Pulmonary artery endothelial cell (primary cell): ENCODE measurements at regions not wholly inside any gene's neighbourhood (a gene's known extent, or its start where the extent isn't known, plus 50 kb on each side); places are given as distances from the start of the nearest gene placed in this dataset.
"Not testable (repeated sequence)": the region's sequence is repeated elsewhere in the genome, so short reads cannot be mapped to it uniquely, and the experiment has no call there.

Source experiments
- DNase-seq: peaks from one replicate; pipeline ENCODE4 v3.0.0-alpha.2; 2011; ENCODE audit warnings: low read depth, low spot score

GRCh38 chr1:29809446-29810120 is 573.3 kb downstream of the PTPRU start:
- DNase-seq = no peak

GRCh38 chr1:29808141-29808995 is 572.0 kb downstream of the PTPRU start:
- no peak for DNase-seq

DNA sequence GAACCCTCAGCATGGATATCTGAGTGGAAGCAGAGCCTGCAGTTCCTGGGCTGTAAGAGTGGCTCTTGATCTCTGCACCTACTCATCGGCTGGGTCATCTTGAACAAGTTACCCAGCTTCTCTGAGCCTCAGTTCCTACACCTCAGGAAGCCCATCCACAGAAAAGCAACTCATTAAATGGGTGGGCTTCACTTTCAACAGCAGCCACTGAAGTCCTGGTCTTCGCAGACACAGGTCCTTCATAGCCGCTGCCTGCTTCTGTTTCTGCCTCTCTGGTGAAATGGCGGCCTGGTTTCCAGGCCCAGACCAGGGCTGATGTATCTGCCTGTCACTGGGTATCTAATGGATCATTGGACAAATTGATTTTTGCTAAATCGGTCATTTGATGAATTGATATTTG is 571.4 kb downstream of the PTPRU start:
- DNase-seq = no peak

- DNase-seq = no peak
Measured at GRCh38 chr1:29806646-29807319, 570.5 kb downstream of the PTPRU start.

DNA sequence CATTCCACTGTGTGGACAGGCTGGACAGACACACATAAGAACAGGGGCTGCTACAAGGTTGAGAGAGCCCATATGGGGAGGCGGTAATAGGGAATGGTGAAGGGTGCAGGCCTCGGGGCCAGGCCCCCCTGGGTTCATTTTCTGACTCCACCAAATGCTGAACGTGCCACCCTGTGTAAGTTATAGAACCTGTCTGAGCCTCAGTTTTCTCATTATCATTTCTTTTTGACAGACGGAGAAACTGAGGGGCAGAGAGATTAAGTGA is 569.5 kb downstream of the PTPRU start:
- no peak for DNase-seq

DNA sequence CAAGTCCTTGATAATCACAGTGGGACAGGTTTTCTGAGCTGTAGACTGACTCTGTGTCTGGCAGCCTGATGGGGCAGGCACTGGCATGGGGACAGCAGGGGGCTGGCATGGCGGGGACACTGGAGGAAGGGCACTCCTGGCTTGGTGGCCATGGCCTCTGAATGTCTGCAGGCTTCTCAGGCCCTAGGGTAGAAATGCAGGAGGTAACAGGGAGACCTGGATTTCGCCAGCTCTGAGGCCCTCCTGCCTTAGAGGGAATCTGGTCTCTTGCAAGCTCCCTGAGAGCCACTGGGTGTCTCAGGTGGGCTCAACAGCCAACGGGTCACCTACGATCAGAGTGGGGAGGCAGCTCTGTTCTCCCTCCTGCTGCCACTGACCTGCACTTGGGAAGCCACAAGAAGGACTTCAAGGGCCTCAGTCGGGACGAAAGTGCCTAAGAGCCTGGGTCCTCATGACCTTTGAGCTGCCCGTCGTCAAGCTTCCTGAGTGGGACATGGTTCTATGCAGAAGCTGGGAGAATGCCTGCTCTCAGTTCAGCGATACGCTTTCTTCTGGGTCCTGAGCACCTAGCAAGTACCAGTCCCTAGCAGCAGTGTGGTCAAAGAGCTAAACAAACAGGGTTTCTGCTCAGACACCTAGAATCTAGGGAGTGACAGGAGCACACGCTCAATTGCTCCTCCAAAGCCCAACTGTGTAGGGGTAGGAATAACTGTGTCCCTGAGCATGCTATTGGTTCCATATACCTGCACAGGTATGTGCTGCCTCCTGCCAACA is 569.0 kb downstream of the PTPRU start:
- no peak for DNase-seq

- no peak for DNase-seq
Measured at GRCh38 chr1:29804181-29804899, 568.0 kb downstream of the PTPRU start.

DNA sequence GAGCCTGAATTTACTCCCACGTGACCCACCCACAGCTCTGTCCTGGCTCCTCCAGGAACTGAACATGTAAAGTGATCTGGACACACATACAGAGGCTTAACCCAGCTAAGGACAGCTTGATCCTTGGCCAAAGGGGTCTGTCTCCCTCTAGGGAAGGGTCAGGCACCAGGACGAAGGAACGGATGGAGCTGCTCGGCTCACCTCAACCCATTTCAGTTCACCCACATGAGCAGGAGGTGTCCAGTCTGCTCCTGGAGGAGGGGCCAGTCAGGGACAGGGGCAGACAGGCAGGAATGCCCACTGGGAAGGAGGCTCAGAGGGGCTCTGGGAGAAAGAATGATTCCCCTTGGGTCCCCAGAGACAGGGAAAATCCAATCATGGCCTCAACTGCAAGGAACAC is 567.2 kb downstream of the PTPRU start:
- no peak for DNase-seq

DNA sequence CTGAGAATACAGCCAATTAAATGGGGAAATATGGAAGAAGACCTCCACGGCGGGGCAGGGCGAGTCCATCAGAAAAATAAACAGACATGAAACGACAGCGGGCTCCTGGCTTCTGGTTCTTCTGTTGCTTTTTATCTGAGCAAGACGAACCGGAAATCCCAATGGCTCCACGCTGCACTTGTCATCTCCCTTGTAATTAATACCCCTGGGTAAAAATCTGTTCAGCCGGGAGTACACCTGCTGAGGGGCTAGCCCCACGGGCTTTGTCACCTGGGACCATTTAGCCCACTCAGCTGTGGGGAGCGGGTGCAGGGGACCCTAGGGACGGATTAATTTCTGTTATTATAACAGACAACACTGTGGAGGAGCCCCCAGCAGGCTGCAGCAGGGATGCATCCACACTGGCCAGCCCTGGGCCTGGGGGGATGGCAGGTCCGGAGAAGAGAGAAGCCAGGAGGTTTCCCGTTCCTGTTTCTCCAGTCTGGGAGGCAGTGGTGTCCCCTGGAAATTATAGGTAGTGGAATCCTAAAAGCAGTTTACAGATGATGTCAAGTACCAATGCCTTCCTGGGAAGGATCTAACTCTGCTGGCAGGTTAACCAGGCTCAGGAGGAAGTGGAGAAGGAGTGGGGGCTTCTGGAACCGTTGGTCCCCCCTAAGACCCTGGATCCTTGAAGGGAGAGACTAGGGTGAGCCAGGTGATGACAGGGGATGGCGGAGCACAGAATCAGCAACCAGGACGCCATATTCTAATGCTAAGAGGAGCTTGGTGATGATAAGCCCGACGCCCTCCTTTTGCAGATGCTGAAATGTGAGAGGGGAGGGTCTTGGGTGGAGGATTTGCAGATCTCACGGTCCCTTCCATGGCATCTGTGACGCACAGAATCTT is 566.1 kb downstream of the PTPRU start:
- DNase-seq = no peak

- no peak for DNase-seq
Measured at GRCh38 chr1:29801561-29801973, 565.2 kb downstream of the PTPRU start.

- no peak for DNase-seq
Measured at GRCh38 chr1:29801003-29801402, 564.7 kb downstream of the PTPRU start.

DNA sequence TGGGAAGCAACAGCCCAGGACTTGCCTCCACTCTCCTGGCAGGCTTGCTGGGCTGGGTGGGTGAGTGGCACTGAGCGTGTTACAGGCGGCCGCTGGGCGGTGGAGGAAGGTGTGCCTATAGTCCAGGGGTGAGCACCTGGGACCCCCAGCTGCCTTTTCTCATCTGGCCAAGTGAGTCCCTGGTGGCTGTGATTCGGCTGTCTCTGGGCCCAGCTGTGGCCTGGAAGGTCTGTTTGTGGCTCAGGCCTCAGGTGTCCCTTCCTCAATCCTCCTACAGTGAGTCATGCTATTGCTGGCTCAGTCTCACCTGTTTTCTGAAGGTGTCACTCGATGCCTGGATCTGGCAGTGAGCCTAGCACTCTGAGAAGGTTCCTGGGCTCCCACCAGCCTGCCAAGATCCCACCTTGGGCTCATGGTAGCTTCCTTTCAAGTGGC is 564.2 kb downstream of the PTPRU start:
- no peak for DNase-seq

GRCh38 chr1:29800120-29800519 is 563.8 kb downstream of the PTPRU start:
- no peak for DNase-seq

- no peak for DNase-seq
Measured at GRCh38 chr1:29798699-29799566, 562.6 kb downstream of the PTPRU start.

- not testable (repeated sequence) for DNase-seq
Measured at GRCh38 chr1:29797125-29797524, 560.8 kb downstream of the PTPRU start.

DNA sequence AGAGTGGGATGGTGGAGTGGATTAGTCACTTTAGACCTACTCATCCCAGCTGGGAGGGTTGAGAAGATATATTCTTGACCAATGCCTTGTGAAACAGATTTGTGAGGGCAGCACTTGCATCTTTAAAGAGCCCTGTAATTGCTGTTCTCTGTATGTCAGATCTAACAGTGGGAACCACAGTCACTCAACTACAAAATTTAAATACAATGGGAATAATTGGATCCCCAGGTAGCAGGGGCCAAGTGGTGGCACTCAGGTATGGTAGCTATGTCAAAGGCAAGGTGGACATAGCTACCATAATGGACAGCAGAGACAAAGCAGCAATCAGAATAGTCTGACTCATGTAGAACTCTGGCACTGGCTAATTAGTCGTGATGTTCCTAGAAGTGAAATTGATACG is 559.6 kb downstream of the PTPRU start:
- not testable (repeated sequence) for DNase-seq

DNA sequence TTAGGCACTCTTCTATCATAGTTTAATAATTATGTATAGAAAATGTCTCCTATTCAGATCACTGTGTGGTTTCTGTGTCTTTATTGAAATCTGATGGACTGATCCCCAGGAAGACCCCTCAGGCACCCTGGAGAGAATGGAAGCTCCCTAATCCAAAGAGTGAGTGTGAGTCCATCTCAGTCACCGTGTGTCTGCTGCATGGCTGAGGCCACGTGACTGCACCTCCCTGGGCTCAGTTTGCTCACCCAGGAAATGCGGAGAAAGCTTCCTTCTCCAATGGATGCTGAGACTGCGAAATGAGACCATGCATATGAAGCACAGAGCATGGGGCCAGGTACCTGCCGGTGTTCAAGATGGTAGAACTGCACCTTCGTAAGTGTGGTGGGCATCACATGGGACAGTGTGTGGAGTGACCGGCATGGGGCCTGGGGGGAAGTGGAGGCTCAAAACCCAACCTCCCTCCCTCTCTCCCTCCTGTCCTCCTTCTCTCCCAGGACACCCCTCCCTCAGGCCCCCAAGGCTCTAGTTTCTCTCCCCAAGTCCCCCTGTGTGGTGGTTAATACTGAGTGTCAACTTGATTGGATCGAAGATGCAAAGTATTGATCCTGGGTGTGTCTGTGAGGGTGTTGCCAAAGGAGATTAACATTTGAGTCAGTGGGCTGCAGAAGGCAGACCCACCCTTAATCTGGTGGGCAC is 557.5 kb downstream of the PTPRU start:
- no peak for DNase-seq

DNA sequence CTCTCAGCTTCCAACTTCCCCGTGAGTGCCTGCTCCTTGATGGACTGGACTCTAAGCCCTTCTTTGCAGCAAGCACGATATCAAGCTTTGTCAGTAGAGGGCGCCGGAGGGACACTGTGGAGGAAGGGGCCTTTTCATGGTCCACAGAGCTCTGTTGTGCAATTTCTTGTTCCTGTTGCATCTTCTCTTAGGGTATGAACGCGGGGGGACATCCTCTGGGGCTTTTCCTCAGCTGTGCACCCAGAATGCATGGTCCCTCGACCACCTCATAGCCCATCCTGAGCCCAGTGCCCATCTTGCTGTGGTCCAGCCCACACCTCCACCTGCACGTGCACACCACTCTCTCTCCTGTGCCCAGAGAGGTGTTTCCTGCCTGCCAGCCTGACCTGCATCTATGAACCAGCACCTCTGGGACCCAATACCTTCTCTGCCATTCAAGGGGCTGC is 556.8 kb downstream of the PTPRU start:
- peak; percentile 30 for DNase-seq

GRCh38 chr1:29789910-29790247 is 553.6 kb downstream of the PTPRU start:
- no peak for DNase-seq
